ENCODE measurements at regions not wholly inside any gene's neighbourhood (a gene's known extent, or its start where the extent isn't known, plus 50 kb on each side); places are given as distances from the start of the nearest gene placed in this dataset.
A peak's percentile ranks its signal among the peaks of the same experiment; 100 is the strongest.

- intact Hi-C loops (cut with DNase I; ENCODE audit: low total_unique reads) (no loop called here), in situ Hi-C loops (cut with MboI; ENCODE audit: low pct_ligation_motif_present in 1 of 4, low pct_unique_long_range_greater_than_20kb in 1 of 4, low sequenced_read_pairs in 3 of 4) (no loop called here)
- no peak overlapping the region for H3K4me3 ChIP-seq
- peaks cover 0 to 18% (median 9%) of the 10 kb centered on the region in 4 donors for H3K4me1 ChIP-seq
- DNase-seq, result no peak
- H3K27ac ChIP-seq, result no peak overlapping the region
- no peaks in the 10 kb centered on the region for H3K9me3 ChIP-seq
- no peaks in the 10 kb centered on the region for H3K36me3 ChIP-seq
- peaks cover 25% of the 10 kb centered on the region for H3K27me3 ChIP-seq
- WGBS, 2 donors (ENCODE audit: low coverage in 1 of 2), result 79 to 88% methylated on average over 6 to 14 of the region's 14 CpGs
- TF ChIP-seq POLR2A (IDR thresholded peaks at IDR 0.05) (no peak), POLR2AphosphoS5 (IDR thresholded peaks at IDR 0.05) (no peak), EP300 (IDR thresholded peaks at IDR 0.05; ENCODE audit: low read depth) (no peak)
- TF ChIP-seq, protein P1, sequence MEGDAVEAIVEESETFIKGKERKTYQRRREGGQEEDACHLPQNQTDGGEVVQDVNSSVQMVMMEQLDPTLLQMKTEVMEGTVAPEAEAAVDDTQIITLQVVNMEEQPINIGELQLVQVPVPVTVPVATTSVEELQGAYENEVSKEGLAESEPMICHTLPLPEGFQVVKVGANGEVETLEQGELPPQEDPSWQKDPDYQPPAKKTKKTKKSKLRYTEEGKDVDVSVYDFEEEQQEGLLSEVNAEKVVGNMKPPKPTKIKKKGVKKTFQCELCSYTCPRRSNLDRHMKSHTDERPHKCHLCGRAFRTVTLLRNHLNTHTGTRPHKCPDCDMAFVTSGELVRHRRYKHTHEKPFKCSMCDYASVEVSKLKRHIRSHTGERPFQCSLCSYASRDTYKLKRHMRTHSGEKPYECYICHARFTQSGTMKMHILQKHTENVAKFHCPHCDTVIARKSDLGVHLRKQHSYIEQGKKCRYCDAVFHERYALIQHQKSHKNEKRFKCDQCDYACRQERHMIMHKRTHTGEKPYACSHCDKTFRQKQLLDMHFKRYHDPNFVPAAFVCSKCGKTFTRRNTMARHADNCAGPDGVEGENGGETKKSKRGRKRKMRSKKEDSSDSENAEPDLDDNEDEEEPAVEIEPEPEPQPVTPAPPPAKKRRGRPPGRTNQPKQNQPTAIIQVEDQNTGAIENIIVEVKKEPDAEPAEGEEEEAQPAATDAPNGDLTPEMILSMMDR (IDR thresholded peaks at IDR 0.05), result no peak
Observed at GRCh38 chr6:1525364-1526038, 84.2 kb upstream of the FOXC1 start.

- intact Hi-C loops (cut with DNase I; ENCODE audit: low total_unique reads), result no loop called here
- H3K4me1 ChIP-seq, result peaks cover 0 to 18% (median 9%) of the 10 kb centered on the region in 4 donors
- H3K27ac ChIP-seq, result peak overlapping the region in 1 of 4 donors; percentile 9
- in situ Hi-C loops (cut with MboI; ENCODE audit: low pct_ligation_motif_present in 1 of 4, low pct_unique_long_range_greater_than_20kb in 1 of 4, low sequenced_read_pairs in 3 of 4), result no loop called here
- H3K36me3 ChIP-seq, result no peaks in the 10 kb centered on the region
- no peaks in the 10 kb centered on the region for H3K9me3 ChIP-seq
- peaks cover 22% of the 10 kb centered on the region for H3K27me3 ChIP-seq
- 38 to 63% methylated on average over 4 to 12 of the region's 12 CpGs for WGBS, 2 donors (ENCODE audit: low coverage in 1 of 2)
- H3K4me3 ChIP-seq, result no peak overlapping the region
- TF ChIP-seq, protein P1 (IDR thresholded peaks at IDR 0.05), result no peak
- TF ChIP-seq POLR2A (IDR thresholded peaks at IDR 0.05) (no peak), EP300 (IDR thresholded peaks at IDR 0.05; ENCODE audit: low read depth) (no peak), POLR2AphosphoS5 (IDR thresholded peaks at IDR 0.05) (no peak)
- no peak for DNase-seq
Observed at GRCh38 chr6:1526398-1527072, 83.2 kb upstream of the FOXC1 start.

GRCh38 chr6:1527073-1527457 lies 82.7 kb upstream of the FOXC1 start:
- H3K27ac ChIP-seq, result peak overlapping the region in 1 of 4 donors; percentile 9
- H3K36me3 ChIP-seq, result no peaks in the 10 kb centered on the region
- H3K9me3 ChIP-seq, result no peaks in the 10 kb centered on the region
- H3K4me3 ChIP-seq, result no peak overlapping the region
- peaks cover 18% of the 10 kb centered on the region for H3K27me3 ChIP-seq
- peak; percentile 24 for DNase-seq
- TF ChIP-seq POLR2AphosphoS5 (IDR thresholded peaks at IDR 0.05) (peak in 1 of 3 donors; percentile 37), POLR2A (IDR thresholded peaks at IDR 0.05) (no peak)
- intact Hi-C loops (cut with DNase I; ENCODE audit: low total_unique reads), result no loop called here
- peaks cover 0 to 18% (median 9%) of the 10 kb centered on the region in 4 donors for H3K4me1 ChIP-seq
- in situ Hi-C loops (cut with MboI; ENCODE audit: low pct_ligation_motif_present in 1 of 4, low pct_unique_long_range_greater_than_20kb in 1 of 4, low sequenced_read_pairs in 3 of 4), result no loop called here
- 23% methylated on average over 11 of the region's 11 CpGs; no CpG with 5 or more reads in 1 of the 2 donors for WGBS, 2 donors (ENCODE audit: low coverage in 1 of 2)

DNA sequence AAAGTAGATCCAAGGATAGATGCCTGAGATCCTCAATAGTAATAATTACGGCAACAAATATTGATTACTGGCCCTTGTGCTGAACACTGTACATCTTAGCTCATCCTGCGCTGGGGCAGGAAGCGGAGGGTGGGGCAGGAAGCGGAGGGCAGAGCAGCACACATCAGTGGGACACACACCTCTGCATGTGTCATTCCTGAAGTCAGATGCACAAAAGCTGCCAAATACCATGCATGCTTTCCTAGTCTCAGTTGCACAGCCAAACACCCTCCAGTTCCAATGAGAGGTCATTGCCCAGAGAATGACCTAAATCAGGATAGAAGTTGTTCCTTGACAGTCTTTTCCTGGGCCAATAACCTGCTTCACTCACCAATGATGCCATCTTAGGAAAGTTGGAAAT lies 74.4 kb upstream of the FOXC1 start:
- intact Hi-C loops (cut with DNase I; ENCODE audit: low total_unique reads) (no loop called here), in situ Hi-C loops (cut with MboI; ENCODE audit: low pct_ligation_motif_present in 1 of 4, low pct_unique_long_range_greater_than_20kb in 1 of 4, low sequenced_read_pairs in 3 of 4) (no loop called here)
- DNase-seq, result no peak
- Histone ChIP-seq H3K4me1 (peaks cover 0 to 11% (median 4%) of the 10 kb centered on the region in 4 donors), H3K27ac (no peak overlapping the region), H3K27me3 (no peaks in the 10 kb centered on the region), H3K4me3 (no peak overlapping the region), H3K36me3 (no peaks in the 10 kb centered on the region), H3K9me3 (no peaks in the 10 kb centered on the region)
- TF ChIP-seq POLR2A (IDR thresholded peaks at IDR 0.05) (no peak), POLR2AphosphoS5 (IDR thresholded peaks at IDR 0.05) (no peak), EP300 (IDR thresholded peaks at IDR 0.05; ENCODE audit: low read depth) (no peak)
- TF ChIP-seq, protein P1 (IDR thresholded peaks at IDR 0.05), result no peak
- 80 to 88% methylated on average over 1 to 4 of the region's 4 CpGs for WGBS, 2 donors (ENCODE audit: low coverage in 1 of 2)
